ENCODE measurements at regions not wholly inside any gene's neighbourhood (a gene's known extent, or its start where the extent isn't known, plus 50 kb on each side); places are given as distances from the start of the nearest gene placed in this dataset.

- no peak for DNase-seq (ENCODE audit: extremely low spot score)
- Histone ChIP-seq H3K4me1 (peaks cover 0 to 10% (median 0%) of the 10 kb centered on the region in 4 donors), H3K27me3 (no peaks in the 10 kb centered on the region), H3K36me3 (no peaks in the 10 kb centered on the region), H3K9me3 (no peaks in the 10 kb centered on the region), H3K27ac (replicated peaks in 1 of 4) (no peak overlapping the region), H3K4me3 (no peak overlapping the region)
- no peak for TF ChIP-seq CTCF (IDR thresholded peaks at IDR 0.05)
- TF ChIP-seq POLR2A (IDR thresholded peaks at IDR 0.05; ENCODE audit: low read depth) = no peak
- no peak for TF ChIP-seq POLR2AphosphoS5 (IDR thresholded peaks at IDR 0.05)
- TF ChIP-seq EP300 (IDR thresholded peaks at IDR 0.05) = no peak
- intact Hi-C loops (cut with DNase I) = no loop called here
- 26% methylated on average over 2 of the region's 2 CpGs for WGBS
Observed at GRCh38 chr3:107024551-107025026, 352.6 kb upstream of the CCDC54 start.

GRCh38 chr3:107025961-107026360, 351.3 kb upstream of the CCDC54 start:
- no peaks in the 10 kb centered on the region for H3K27me3 ChIP-seq
- 76% methylated on average over 3 of the region's 3 CpGs for WGBS
- no peak for DNase-seq (ENCODE audit: extremely low spot score)
- H3K4me1 ChIP-seq = peaks cover 0 to 10% (median 0%) of the 10 kb centered on the region in 4 donors
- no peaks in the 10 kb centered on the region for H3K36me3 ChIP-seq
- no peaks in the 10 kb centered on the region for H3K9me3 ChIP-seq
- no peak for TF ChIP-seq CTCF (IDR thresholded peaks at IDR 0.05)
- TF ChIP-seq POLR2AphosphoS5 (IDR thresholded peaks at IDR 0.05) = no peak
- TF ChIP-seq EP300 (IDR thresholded peaks at IDR 0.05) = no peak
- no peak for TF ChIP-seq POLR2A (IDR thresholded peaks at IDR 0.05; ENCODE audit: low read depth)
- no peak overlapping the region for H3K4me3 ChIP-seq
- H3K27ac ChIP-seq (replicated peaks in 1 of 4) = no peak overlapping the region
- intact Hi-C loops (cut with DNase I) = no loop called here

GRCh38 chr3:107028086-107028485, 349.2 kb upstream of the CCDC54 start:
- Histone ChIP-seq H3K27ac (replicated peaks in 1 of 4) (no peak overlapping the region), H3K36me3 (no peaks in the 10 kb centered on the region), H3K4me1 (peaks cover 0 to 10% (median 0%) of the 10 kb centered on the region in 4 donors), H3K9me3 (no peaks in the 10 kb centered on the region), H3K4me3 (no peak overlapping the region), H3K27me3 (no peaks in the 10 kb centered on the region)
- 74% methylated on average over 1 of the region's 1 CpG for WGBS
- TF ChIP-seq CTCF (IDR thresholded peaks at IDR 0.05) (no peak), EP300 (IDR thresholded peaks at IDR 0.05) (no peak), POLR2AphosphoS5 (IDR thresholded peaks at IDR 0.05) (no peak), POLR2A (IDR thresholded peaks at IDR 0.05; ENCODE audit: low read depth) (no peak)
- intact Hi-C loops (cut with DNase I) = no loop called here
- no peak for DNase-seq (ENCODE audit: extremely low spot score)

- Histone ChIP-seq H3K27ac (replicated peaks in 1 of 4) (no peak overlapping the region), H3K9me3 (no peaks in the 10 kb centered on the region), H3K4me3 (no peak overlapping the region), H3K4me1 (peaks cover 0 to 10% (median 0%) of the 10 kb centered on the region in 4 donors), H3K36me3 (no peaks in the 10 kb centered on the region), H3K27me3 (no peaks in the 10 kb centered on the region)
- TF ChIP-seq POLR2AphosphoS5 (IDR thresholded peaks at IDR 0.05) = no peak
- no peak for TF ChIP-seq POLR2A (IDR thresholded peaks at IDR 0.05; ENCODE audit: low read depth)
- no peak for TF ChIP-seq CTCF (IDR thresholded peaks at IDR 0.05)
- TF ChIP-seq EP300 (IDR thresholded peaks at IDR 0.05) = no peak
- DNase-seq (ENCODE audit: extremely low spot score) = no peak
- WGBS = 86% methylated on average over 1 of the region's 1 CpG
- intact Hi-C loops (cut with DNase I) = no loop called here
Observed at GRCh38 chr3:107028626-107029025, 348.6 kb upstream of the CCDC54 start.

DNA sequence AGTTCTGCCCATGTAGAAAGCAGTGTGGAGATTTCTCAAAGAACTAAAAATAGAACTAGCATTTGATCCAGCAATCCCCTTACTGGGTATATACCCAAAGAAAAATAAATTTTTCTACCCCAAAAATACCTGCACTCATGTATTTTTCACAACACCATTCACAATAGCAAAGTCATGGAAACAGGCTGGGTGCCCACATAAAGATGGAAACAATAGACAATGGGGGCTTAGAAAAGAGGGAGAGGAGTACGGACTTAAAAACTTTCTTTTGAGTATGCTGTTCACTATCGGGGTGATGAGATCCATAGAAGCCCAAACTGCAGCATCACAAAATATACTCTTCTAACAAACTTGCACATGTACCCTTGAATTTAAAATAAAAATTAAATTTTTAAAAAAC, 345.1 kb upstream of the CCDC54 start:
- no peak for DNase-seq (ENCODE audit: extremely low spot score)
- Histone ChIP-seq H3K4me3 (no peak overlapping the region), H3K36me3 (no peaks in the 10 kb centered on the region), H3K4me1 (no peaks in the 10 kb centered on the region), H3K9me3 (peaks cover 0 to 8% (median 3%) of the 10 kb centered on the region in 4 donors), H3K27ac (replicated peaks in 1 of 4) (no peak overlapping the region), H3K27me3 (no peaks in the 10 kb centered on the region)
- 86% methylated on average over 2 of the region's 2 CpGs for WGBS
- intact Hi-C loops (cut with DNase I) = no loop called here
- no peak for TF ChIP-seq POLR2AphosphoS5 (IDR thresholded peaks at IDR 0.05)
- TF ChIP-seq EP300 (IDR thresholded peaks at IDR 0.05) = no peak
- TF ChIP-seq CTCF (IDR thresholded peaks at IDR 0.05) = no peak
- TF ChIP-seq POLR2A (IDR thresholded peaks at IDR 0.05; ENCODE audit: low read depth) = no peak

Measured in esophagus muscularis mucosa (tissue), 4 donors.